ENCODE measurements at regions not wholly inside any gene's neighbourhood (a gene's known extent, or its start where the extent isn't known, plus 50 kb on each side); places are given as distances from the start of the nearest gene placed in this dataset.

DNA sequence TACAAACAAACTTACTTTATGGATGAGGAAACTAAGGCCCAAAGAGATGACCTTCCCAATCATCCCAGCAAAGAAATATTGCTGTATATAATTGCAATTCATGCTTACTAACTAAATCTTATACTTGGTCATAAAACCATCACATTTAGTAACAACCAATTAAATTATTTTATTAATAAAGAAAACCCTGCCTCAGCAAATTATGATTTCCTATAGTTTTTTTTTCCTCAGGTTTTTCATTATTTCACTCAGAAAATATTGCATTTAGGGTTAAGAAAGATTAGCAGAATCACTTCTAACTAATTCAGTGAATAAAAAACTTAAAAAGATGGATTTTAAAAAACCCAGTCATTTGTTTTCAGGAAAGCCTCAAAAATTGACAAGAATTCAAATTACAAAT lies 86.5 kb upstream of the GADL1 start:
- Histone ChIP-seq H3K9ac (no peak overlapping the region), H3K27ac (no peak overlapping the region), H3F3A (ENCODE audit: low read depth) (no peaks in the 10 kb centered on the region), H3K4me2 (no peak overlapping the region), H2AFZ (replicated peaks) (no peak overlapping the region), H3K4me3 (no peak overlapping the region), H4K20me1 (ENCODE audit: low read depth) (no peaks in the 10 kb centered on the region), H3K36me3 (no peaks in the 10 kb centered on the region), H3K9me3 (ENCODE audit: low read depth) (no peaks in the 10 kb centered on the region), H3K4me1 (peaks cover 2% of the 10 kb centered on the region), H3K27me3 (no peaks in the 10 kb centered on the region), H3K79me2 (ENCODE audit: low read depth) (no peaks in the 10 kb centered on the region)
- Mint-ChIP-seq H3K9me3 (peaks cover 4% of the 10 kb centered on the region), H3K36me3 (no peaks in the 10 kb centered on the region), H3K27ac (no peak overlapping the region), H3K27me3 (ENCODE audit: insufficient read depth, low read depth) (peaks cover 5% of the 10 kb centered on the region), H3K4me1 (peaks cover 9% of the 10 kb centered on the region), H3K4me3 (no peak overlapping the region)
- DNase-seq (ENCODE audit: low spot score): no peak
- TF ChIP-seq EZH2 (IDR thresholded peaks at IDR 0.05) (no peak), EZH2phosphoT487 (IDR thresholded peaks at IDR 0.05) (no peak)
- TF ChIP-seq, protein P1, sequence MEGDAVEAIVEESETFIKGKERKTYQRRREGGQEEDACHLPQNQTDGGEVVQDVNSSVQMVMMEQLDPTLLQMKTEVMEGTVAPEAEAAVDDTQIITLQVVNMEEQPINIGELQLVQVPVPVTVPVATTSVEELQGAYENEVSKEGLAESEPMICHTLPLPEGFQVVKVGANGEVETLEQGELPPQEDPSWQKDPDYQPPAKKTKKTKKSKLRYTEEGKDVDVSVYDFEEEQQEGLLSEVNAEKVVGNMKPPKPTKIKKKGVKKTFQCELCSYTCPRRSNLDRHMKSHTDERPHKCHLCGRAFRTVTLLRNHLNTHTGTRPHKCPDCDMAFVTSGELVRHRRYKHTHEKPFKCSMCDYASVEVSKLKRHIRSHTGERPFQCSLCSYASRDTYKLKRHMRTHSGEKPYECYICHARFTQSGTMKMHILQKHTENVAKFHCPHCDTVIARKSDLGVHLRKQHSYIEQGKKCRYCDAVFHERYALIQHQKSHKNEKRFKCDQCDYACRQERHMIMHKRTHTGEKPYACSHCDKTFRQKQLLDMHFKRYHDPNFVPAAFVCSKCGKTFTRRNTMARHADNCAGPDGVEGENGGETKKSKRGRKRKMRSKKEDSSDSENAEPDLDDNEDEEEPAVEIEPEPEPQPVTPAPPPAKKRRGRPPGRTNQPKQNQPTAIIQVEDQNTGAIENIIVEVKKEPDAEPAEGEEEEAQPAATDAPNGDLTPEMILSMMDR (IDR thresholded peaks at IDR 0.05): no peak

DNA sequence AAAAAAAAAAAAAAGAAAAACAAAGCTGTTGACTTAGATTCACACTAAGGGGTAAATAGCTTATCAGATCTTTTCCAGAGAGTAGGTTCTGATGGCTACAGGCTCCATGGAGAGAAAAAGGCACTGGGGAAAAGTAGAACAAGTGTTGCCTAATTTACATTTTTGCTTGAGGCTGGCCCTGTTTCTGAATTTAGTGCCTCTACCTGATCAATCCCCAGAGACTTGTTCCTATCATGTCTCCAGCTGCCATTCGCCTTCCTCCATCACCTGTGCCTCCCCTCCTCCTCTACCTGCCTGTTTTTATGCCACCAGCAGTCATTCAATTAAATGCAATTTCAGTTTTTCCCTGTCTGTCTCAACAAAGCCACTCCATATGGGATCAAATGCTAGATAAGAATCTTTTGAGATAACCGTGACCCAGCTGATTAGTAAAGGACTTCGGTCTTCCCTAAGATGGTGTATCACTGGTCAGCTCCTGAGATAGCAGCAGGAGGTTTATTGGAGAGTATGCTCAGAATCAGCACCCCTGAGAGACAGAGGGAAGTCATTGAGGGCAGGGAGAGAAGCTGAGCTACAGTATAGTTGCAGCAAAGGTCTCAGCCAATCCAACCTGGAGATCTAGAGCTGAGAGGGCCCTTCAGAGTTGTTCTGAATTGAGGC lies 88.1 kb upstream of the GADL1 start:
- Mint-ChIP-seq H3K4me3 (no peak overlapping the region), H3K36me3 (no peaks in the 10 kb centered on the region), H3K4me1 (peaks cover 21% of the 10 kb centered on the region), H3K27me3 (ENCODE audit: insufficient read depth, low read depth) (peaks cover 8% of the 10 kb centered on the region), H3K9me3 (peaks cover 4% of the 10 kb centered on the region), H3K27ac (no peak overlapping the region)
- H2AFZ ChIP-seq (replicated peaks): no peak overlapping the region
- no peaks in the 10 kb centered on the region for H3K79me2 ChIP-seq (ENCODE audit: low read depth)
- no peaks in the 10 kb centered on the region for H3K27me3 ChIP-seq
- H4K20me1 ChIP-seq (ENCODE audit: low read depth): no peaks in the 10 kb centered on the region
- TF ChIP-seq, protein P1 (IDR thresholded peaks at IDR 0.05): no peak
- TF ChIP-seq EZH2 (IDR thresholded peaks at IDR 0.05): no peak
- TF ChIP-seq EZH2phosphoT487 (IDR thresholded peaks at IDR 0.05): no peak
- H3K4me3 ChIP-seq: no peak overlapping the region
- H3F3A ChIP-seq (ENCODE audit: low read depth): no peaks in the 10 kb centered on the region
- H3K36me3 ChIP-seq: no peaks in the 10 kb centered on the region
- H3K9me3 ChIP-seq (ENCODE audit: low read depth): no peaks in the 10 kb centered on the region
- peaks cover 2% of the 10 kb centered on the region for H3K4me1 ChIP-seq
- H3K4me2 ChIP-seq: no peak overlapping the region
- no peak overlapping the region for H3K27ac ChIP-seq
- H3K9ac ChIP-seq: no peak overlapping the region
- no peak for DNase-seq (ENCODE audit: low spot score)

DNA sequence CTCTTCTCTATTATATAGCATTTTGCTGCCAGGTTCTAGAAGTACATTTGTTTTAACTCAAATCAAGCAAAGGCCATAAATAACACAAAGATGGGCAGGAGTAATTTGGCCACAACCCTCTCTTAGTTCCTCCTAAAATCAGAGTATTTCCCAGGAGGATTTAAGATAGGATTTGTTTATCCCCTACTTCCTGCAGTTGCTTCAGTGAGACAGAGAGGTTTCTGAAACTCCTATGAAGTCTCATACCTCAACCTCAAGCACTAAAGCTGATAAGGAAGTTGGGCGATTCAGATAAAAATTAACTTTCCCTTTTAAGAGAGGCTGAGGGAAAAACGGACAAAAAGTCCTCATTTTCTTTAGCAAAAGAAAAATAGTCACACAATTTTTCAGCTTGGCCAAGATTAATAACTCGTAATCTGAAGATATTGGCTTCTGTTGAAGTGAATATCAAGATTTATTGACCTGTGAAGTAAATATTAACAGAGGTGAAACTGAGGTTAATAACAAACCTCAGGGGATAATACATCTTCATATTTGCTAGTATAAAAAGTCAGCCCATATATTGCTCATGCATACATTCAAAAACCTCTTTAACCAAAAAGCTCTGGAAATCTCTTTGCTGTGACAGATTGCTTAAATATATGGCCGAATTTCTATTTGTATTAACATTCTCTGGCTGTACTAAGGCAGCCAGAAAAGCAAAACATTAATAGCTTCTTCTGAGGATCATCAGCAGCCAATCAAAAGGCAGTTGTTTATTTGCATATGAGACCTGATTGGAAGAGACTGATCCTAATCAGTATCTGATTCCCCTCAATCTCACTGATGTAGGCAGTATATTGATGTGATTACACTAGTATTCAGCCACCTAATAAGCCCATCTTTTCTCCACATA lies 90.6 kb upstream of the GADL1 start:
- peaks cover 41% of the 10 kb centered on the region for H3K4me1 Mint-ChIP-seq
- Histone ChIP-seq H3K36me3 (no peaks in the 10 kb centered on the region), H4K20me1 (ENCODE audit: low read depth) (no peaks in the 10 kb centered on the region), H3K9ac (no peak overlapping the region), H3K4me1 (peaks cover 24% of the 10 kb centered on the region), H3K27me3 (no peaks in the 10 kb centered on the region), H2AFZ (replicated peaks) (peak overlapping the region; percentile 48), H3K4me3 (no peak overlapping the region), H3K9me3 (ENCODE audit: low read depth) (no peaks in the 10 kb centered on the region), H3K79me2 (ENCODE audit: low read depth) (no peaks in the 10 kb centered on the region), H3F3A (ENCODE audit: low read depth) (peaks cover 4% of the 10 kb centered on the region), H3K27ac (no peak overlapping the region), H3K4me2 (no peak overlapping the region)
- no peak overlapping the region for H3K4me3 Mint-ChIP-seq
- TF ChIP-seq EZH2phosphoT487 (IDR thresholded peaks at IDR 0.05): no peak
- TF ChIP-seq EZH2 (IDR thresholded peaks at IDR 0.05): no peak
- TF ChIP-seq, protein P1 (IDR thresholded peaks at IDR 0.05): no peak
- H3K36me3 Mint-ChIP-seq: no peaks in the 10 kb centered on the region
- peaks cover 5% of the 10 kb centered on the region for H3K27me3 Mint-ChIP-seq (ENCODE audit: insufficient read depth, low read depth)
- no peak overlapping the region for H3K27ac Mint-ChIP-seq
- no peak for DNase-seq (ENCODE audit: low spot score)
- H3K9me3 Mint-ChIP-seq: peaks cover 4% of the 10 kb centered on the region

All from neural progenitor cell (in vitro differentiated cells).